ENCODE measurements at regions not wholly inside any gene's neighbourhood (a gene's known extent, or its start where the extent isn't known, plus 50 kb on each side); places are given as distances from the start of the nearest gene placed in this dataset.

DNA sequence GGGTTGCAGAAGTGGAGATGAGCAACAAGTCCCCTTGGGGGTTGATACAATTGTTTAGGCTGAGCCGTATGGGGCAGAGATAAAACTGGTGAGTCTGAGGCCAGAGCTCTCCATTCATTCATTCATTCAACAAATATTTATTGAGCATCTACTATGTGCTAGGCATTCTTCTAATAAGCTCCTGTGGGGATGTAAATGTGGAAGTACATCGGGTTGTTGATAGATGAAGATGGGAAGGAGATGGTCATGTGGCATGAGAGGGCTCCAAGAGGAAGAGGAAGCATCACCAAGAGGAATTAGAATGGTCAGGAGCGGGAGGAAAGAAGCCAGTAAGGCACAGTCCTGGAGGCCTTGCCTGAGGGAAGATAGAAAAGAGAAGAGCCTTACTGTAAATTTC lies 98.7 kb upstream of the MLN start:
- TF ChIP-seq POLR2AphosphoS5 (IDR thresholded peaks at IDR 0.05) (no peak), POLR2A (IDR thresholded peaks at IDR 0.05) (no peak)
- TF ChIP-seq, protein P1, sequence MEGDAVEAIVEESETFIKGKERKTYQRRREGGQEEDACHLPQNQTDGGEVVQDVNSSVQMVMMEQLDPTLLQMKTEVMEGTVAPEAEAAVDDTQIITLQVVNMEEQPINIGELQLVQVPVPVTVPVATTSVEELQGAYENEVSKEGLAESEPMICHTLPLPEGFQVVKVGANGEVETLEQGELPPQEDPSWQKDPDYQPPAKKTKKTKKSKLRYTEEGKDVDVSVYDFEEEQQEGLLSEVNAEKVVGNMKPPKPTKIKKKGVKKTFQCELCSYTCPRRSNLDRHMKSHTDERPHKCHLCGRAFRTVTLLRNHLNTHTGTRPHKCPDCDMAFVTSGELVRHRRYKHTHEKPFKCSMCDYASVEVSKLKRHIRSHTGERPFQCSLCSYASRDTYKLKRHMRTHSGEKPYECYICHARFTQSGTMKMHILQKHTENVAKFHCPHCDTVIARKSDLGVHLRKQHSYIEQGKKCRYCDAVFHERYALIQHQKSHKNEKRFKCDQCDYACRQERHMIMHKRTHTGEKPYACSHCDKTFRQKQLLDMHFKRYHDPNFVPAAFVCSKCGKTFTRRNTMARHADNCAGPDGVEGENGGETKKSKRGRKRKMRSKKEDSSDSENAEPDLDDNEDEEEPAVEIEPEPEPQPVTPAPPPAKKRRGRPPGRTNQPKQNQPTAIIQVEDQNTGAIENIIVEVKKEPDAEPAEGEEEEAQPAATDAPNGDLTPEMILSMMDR (IDR thresholded peaks at IDR 0.05), result no peak

Measured in breast epithelium (tissue), 3 donors.